HG03575 (cell line): ENCODE measurements at regions not wholly inside any gene's neighbourhood (a gene's known extent, or its start where the extent isn't known, plus 50 kb on each side); places are given as distances from the start of the nearest gene placed in this dataset.

ENCODE experiments used
- ATAC-seq: cut with Tn5 transposase; IDR thresholded peaks from one replicate; pipeline ENCODE4 v1.9.1; 2021; ENCODE audit not compliant: unreplicated experiment, insufficient number of reproducible peaks, low FRiP score; ENCODE audit errors: extremely low read depth

DNA sequence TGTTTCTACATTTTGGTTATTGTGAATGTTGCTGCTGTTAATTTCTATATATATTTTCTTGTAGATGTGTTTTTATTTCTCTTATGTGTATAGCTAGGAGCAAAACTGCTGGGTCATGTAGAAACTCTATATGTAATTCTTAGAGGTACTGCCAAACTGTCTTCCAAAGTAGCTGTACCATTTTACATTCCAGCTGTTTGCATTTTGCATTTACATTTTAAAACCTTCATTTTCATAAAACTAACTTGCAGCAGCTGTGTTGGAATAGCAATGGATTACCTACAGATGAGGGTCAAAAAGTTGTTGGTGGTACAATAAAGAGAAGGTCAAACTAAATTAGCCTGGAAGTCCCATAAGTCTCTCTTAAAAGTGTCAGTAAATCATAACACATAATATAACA is 1109.7 kb downstream of the FLRT2 start:
- ATAC-seq: no peak

DNA sequence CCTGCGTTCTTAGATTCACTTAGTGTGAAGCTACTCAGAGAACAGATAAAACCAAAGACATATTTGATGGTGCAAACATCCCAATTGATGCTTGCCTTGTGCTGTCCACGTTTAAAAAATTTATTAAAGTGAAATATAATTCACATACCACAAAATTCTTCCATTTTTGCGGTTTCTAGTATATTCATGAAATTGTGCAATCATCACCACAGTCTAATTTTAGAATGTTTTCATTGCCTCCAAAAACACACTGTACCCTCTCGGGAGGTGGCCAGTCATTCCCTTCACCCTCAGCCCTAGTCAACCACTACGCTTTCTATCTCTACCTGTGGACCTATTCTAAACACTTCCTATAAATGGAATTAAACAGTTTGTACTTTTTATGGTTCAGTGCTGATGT is 1109.2 kb downstream of the FLRT2 start:
- ATAC-seq: no peak

DNA sequence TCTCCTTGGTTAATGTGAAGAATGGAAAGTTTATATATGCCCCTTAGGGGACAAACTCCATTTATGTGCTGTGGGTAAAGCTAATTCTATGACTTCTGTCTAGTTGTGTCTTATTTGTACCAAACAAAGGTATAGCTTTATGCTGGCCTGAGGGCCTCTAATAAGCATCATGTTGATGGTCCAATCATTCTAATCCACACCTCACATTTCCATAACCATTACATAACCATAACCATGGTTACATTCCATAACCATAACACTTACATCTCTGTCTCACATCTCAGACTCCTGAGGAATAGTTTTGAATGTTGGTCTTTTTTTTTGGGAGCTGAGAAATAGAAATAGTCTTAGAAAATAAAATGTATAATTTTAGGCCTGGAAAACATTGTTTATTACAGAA is 1097.1 kb downstream of the FLRT2 start:
- no peak for ATAC-seq

DNA sequence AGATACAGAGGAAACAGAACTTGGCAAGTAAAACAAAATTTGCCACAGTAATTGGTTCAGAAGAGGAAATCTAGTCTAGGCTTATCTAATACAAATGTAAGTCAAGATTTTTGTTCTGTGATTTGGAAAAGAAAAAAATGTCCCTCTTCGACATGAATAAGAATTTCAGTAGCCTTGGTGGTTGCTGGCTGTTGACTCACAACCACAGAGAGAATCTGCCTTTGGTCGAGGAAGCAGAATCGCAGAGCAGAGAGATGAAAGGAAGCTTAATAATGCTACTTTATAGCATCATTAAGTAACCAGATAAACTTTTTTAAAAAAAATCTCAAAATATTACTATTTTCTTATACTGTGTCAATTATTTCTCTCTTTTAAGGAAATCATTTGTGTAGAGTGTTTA is 1096.6 kb downstream of the FLRT2 start:
- ATAC-seq: no peak

DNA sequence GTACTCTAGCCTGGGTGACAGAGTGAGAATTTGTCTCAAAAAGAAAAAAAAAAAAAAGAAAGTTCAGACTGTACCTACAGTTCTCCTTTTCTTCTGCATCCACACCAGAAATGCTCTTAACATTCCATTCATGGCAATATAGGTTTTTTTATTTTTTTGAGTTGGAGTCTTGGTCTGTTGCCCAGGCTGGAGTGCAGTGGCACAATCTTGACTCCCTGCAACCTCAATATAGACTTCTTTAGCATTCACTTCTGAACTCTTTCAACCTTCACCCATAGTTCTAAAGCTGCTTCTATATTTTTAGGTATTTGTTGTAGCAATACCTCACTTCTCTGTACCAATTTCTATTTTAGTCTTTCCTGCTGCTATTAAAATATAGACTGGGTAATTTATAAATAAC is 1095.7 kb downstream of the FLRT2 start:
- no peak for ATAC-seq

DNA sequence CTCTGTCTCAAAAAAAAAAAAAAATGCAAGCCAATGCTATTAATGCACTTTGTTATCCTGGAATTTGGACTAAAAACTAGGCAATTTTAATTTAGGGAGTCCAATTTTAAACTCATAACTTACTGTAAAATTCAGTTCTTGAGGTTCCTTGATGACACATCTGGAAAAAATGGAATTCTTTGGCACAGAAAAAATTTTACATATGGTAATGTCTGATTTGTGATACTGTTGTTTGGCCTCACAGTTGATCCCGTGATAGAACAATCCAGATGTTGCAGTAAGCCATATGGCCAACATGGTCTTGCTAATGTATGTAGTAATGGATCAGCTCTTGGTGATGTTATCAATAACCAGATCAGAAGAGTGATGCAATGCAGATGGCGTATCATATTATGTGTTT is 1089.8 kb downstream of the FLRT2 start:
- no peak for ATAC-seq

DNA sequence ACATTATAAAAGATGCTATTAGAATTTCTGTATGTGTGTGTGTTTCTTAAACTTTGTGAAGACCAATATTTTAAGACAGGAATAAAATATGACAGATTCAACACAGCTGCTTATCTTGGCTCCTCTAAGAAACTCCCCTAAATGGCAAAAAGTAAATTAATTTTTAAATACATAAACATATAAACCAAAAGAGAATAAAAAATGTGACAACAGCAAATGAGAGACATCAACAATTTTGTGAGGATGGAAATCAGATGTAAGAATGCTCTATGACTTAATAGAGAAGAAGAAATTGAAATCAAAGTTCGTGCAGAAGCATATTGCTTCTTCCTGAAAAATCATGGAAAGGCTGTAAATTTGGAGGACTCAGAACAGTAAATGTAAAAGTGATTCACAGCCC is 1083.8 kb downstream of the FLRT2 start:
- ATAC-seq: no peak

DNA sequence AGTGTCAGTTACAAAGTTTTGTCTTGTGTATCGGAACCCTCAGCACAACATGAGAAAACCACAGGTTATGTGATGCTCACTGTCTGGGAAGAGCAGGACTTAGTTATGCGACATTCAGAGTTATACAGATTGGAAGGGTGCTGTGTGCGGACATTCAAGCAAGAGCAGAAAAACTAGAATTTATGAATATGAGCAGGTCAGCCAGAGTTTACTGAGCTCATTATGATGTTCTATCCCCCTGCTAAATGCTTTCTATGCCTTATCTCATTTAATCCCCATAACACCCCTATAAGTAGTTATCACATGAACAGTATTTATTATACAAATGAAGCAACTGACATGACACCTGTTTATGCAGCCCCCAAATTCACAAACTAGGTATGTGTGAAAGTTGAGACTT is 1083.2 kb downstream of the FLRT2 start:
- ATAC-seq: no peak

DNA sequence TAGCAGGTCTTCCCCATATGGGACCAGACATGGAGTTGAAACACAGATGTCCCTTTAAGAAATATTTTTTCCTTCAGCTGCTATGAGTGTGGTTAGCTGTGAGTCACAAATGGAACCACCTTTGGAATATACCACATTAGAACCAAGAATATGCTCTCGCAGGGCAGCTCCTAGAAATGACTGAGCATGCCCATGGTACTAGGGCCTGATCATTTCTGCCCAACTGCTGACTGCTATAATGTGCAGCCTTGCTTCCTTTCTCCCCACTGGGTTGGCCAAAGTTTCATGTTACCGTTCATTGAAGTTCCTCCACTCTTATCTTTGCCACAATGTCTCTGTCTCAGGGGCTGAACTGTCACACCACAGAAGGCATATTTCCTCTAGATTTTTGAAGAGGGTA is 1074.6 kb downstream of the FLRT2 start:
- ATAC-seq: no peak

DNA sequence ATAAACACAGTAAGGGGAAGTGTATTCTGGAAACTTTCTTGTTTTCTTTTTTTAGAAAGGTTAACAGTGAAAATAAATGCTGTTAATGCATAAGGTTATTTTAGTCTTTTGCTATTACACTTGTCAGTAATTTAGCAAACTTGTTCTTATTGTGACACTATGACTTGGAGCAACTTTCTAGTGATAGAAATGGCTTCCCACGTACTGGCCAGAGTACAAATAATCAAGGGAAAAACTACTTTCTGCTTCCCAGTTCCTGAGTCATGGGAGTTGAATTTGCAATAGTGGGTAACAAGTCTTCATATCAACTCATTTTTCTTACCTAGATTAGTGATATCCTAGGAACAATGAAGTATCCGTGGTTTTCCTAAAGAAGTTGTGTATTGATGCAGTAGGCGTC is 1072.3 kb downstream of the FLRT2 start:
- no peak for ATAC-seq

DNA sequence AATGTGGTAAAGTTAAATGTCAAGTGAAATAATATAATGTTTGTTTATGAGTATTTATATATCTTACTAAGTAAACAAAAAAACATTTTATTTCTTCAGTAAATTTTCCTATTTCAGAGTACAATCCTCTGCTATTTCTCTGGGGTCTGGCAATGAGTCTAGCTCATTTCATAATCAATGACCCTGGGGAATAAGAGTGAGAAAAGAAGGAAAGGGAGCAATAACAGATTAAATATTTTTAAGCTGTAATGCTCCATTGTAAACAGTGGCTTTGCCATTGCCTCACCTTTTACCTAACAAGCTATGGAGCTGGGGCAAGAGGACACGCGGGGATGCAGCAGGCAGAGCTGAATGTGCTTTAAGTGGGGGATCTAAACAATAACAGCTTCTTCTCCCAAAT is 1071.9 kb downstream of the FLRT2 start:
- no peak for ATAC-seq

DNA sequence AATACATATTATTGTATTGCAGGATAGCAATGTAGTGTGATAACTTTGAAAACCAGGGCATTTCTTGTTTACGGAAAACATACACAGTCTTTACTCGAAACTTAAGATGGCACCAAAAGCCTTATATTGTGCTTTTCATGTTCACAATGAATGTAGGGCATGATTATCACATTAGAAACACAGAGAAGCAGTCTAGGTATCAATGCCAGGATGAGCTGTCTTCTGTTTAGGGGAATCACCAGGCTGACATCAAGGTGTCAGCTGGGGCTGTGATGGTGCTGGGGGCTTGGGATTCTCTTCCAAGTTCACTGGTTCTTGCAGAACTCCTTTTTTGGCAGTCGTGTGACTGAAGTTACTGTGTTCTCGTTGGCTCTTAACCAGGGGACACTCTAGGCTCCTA is 1067.3 kb downstream of the FLRT2 start:
- ATAC-seq: no peak

DNA sequence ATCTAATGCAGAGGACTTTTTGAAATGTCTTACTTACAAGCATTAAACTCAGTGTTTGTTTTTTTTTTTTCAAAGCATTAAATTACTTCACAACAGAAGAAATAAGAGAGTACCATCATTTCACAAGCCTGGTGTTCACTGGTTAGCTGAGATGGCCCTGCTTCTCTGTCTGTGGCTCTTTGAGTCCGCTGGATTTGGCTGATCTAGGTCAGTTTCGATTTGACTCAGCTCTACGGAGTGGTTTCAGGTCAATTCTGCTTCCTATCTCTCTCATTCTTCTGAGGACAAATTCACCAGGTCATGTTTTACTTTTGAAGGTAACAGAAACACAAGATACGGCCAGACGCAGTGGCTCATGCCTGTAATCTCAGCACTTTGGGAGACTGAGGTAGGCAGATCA is 1066.1 kb downstream of the FLRT2 start:
- no peak for ATAC-seq

DNA sequence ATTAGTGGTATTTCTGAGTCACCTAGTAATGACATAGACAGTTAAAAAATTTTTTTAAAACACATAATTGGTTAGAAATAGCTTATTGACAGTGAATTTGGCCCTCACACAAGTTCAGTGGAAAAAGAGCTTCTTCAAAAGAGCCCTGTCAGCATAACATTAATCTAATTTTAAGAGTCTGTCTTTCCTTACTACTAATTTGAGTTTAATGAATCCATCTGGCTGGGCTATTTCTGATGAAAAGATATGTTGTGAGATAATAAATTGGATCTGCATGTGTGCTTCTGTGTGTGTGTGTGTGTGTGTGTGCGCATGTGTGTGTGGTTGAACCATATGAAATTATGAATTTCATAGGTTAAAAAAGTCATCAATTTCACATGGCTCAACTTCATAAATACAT is 1045.2 kb downstream of the FLRT2 start:
- ATAC-seq: no peak

DNA sequence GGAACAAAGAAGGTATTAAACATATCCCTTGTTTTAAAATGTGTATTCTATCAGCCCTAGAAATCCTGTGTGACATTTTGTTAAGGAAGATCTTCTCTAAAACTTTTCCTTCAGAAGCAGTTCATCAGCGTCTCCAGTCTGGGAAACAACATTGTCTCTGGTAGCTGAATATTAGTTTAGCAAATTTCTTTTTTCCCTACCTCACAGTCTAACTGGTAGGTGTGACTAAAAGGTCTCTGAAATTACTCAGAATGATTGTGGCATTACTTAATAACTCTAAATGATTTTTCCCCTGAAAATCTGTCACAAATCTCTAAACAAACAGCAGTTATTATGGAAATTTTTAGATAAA is 1044.8 kb downstream of the FLRT2 start:
- ATAC-seq: no peak

DNA sequence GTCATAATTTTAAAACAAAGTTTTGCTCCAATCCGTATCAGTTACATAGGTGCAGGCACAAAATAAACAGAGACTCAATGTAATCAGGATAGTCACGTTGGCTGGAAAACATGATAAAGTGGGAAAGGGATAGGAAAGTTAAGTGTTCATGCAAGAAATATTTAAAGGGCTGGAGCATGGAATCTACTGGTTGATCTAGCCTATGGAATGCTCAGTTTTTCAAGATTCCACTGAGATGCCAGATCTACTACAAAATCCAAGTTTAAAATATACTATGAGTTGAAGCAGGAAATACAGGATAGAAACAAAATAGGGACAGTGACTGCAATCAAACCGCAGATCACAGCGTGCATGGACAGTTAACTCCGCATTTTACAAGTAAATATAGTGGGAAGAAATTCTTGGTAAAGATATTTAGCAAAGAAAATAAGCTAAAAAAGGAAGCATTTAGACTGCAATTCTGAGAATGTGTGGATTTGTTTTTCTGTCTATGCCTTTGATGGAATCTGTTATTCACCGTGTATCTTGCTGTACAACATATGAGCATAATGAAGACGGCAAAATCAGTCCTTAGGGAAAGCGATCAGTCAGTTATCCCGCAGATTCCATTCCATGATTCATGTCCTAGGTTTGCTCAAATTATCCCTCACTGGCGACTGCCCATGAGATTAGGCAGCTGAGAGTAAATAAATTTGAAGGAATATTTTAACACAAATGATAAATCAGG is 1044.3 kb downstream of the FLRT2 start:
- no peak for ATAC-seq

DNA sequence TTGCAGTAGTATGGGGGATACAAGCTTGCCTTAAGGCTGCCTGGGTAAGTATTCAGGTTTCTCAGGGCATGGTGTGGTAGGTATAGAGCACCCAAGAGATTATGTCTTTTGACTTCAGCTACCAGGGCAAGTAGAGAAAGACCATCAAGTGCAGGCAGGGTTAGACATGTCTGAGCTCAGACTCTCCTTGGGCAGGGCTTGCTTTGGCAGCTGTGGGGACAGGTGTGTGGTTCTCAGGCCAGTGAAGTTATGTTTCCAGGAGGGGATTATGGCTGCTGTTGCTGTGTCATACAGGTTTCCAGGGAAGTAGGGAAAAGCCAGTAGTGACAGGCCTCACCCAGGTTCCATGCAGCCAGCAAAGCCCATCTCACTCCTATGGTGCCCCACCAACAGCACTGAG is 1040.4 kb downstream of the FLRT2 start:
- no peak for ATAC-seq

DNA sequence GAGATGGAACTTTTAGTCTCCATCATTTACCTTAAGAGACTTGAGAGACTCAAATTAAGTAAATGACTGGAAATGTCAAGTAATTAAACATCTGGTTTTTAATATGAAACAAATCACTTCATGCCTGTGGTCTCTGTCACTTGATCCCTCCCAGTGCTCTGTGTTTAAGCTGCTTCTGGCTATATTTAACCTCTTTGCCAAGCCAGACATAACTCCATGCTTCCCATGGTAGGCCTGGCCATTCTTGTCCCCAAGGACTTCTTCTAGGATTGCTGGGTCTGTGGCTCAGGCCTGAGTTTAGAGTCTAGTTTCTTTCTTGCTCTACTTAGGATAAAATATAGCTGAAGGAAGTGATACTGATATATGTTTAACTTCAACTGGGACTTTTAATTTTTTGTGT is 1013.6 kb downstream of the FLRT2 start:
- ATAC-seq: no peak

DNA sequence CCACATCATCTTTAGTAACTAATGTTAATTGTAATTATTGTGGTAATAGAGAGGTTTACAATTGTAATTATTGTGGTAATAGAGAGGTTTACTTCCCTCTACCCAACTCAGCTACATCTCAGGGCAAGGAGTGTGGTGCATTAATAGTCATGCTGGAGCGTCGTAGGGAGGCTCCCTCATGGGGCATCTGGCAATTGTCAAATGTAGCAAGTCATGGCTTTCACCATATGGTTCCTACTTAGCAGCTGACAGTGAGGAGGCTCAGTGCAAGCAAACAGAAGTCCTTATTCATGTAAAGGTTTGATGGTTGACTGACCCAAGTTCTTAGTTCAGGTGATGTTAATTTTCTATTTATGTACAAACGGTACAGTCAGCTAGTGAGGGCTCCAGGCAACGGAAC is 1012.0 kb downstream of the FLRT2 start:
- ATAC-seq: no peak

DNA sequence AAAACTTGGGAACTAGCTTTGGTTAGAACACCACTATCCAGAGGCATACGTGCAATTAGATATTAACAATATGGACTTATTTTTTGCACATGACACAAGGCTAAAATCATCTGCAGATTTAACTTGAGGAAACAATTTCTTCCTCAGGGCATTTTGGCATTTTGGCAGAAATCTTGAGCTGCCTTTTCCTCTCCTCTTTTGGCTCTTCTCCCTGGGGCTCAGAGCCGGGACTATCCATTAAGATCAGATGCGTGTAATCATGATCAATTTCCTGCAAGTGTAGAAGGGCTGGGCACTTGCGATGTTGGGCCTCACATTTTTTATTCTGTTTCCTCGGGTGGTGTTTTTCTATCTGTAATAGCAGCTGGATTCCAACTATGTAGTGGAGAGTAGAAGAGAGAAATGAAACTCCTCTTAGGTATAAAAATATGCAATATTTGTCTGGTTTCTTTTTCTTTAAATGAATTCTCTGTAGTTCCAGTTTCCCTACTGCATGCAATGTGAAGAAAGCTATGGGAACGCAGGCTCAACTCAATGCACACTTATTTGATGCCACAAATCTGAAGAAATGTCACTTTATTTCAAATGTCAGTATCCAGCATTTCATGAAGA is 1010.8 kb downstream of the FLRT2 start:
- ATAC-seq: no peak

DNA sequence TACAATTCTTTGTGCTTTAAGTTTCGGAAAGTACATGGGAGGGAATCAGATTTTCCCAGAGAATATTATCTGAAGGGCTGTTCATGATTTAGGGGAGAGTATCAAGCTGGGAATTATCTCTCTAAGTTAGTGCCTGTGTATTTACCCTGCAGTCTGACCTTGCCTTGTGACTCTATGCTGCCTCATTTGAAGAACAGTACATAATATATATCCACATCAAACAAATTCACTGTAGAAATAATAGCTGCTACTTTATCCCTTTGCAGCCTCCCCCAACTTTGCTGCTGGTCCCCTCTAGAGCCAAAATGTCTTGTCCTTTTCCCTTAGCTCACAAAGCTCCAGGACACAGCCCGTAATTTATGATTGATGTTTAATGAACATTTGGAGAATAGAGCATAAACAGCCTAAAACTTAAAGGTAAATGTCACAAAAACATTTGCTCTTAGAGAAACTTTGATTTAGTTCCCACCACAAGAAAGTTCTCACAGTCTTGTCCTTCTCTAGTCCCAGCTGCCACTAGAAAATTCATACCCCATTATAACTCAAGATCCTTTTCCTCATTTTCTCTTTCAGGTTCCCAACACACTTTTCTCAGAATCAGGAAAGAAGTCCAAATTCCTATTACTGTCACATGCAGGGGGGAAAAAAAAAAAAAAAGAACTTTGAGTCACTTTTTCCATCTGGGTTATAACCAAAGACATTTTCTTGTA is 1009.6 kb downstream of the FLRT2 start:
- ATAC-seq: no peak
